ENCODE measurements at regions not wholly inside any gene's neighbourhood (a gene's known extent, or its start where the extent isn't known, plus 50 kb on each side); places are given as distances from the start of the nearest gene placed in this dataset.

DNA sequence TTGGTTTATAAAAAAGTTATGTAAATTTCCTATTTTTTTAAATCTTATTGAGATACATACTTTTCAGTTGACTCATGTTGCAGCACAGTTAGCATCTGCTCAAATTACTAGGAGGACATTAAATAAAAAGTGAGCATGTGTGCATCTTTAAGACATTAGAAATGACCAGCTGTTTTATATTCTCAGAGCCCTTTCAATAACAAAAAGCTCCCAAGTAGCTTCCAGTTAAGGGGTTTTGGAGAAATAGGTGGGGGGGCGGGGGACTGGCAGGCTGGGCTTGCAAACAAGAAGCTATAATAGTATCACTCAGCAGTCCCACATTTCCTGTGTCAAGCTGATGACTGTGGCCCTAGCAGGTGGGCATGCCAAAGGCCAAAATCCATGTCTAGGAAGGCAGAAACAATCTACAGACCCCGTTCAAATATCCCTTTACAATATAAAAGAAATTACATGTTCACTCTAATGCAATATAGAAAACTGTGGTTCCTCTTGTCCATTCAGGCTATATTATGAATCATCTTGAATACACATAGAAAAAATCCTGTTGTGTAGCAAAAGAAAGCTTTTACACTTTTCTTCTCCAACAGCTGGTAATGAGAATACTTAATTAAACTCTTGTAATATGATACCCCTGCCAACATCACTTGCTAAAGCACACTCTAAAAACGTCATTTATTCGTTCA, 1713.2 kb upstream of the SLC10A2 start:
- no peak for TF ChIP-seq EZH2 (IDR thresholded peaks at IDR 0.05; ENCODE audit: insufficient read depth, poor library complexity, severe bottlenecking)
- no peak for TF ChIP-seq EZH2phosphoT487 (IDR thresholded peaks at IDR 0.05; ENCODE audit: insufficient read depth, low read depth)
